Left lung (tissue), 4 donors: ENCODE measurements at regions not wholly inside any gene's neighbourhood (a gene's known extent, or its start where the extent isn't known, plus 50 kb on each side); places are given as distances from the start of the nearest gene placed in this dataset.
"Not testable (repeated sequence)": the region's sequence is repeated elsewhere in the genome, so short reads cannot be mapped to it uniquely, and the experiment has no call there.

Source experiments
- ATAC-seq: fragments of 200-7000 bp; cut with Tn5 transposase; one replicate; pipeline ENCODE4 v1.9.1; 2020; ENCODE audit warnings: moderate library complexity
- DNase-seq, 4 donors: peaks; one replicate each; pipeline ENCODE4 v3.0.0-alpha.2; 2013 to 2020
- H3K27ac ChIP-seq, 2 donors: fragments of 200-600 bp; sonication (generic) in 1 of 2; one replicate each; pipeline versions ENCODE4 v1.5.0 to v1.8.0; 2020 to 2021
- H3K27me3 ChIP-seq, 2 donors: fragments of 200-600 bp; sonication (generic) in 1 of 2; one replicate each; pipeline versions ENCODE4 v1.5.0 to v1.8.0; 2020 to 2021
- H3K36me3 ChIP-seq, 2 donors: fragments of 200-600 bp; sonication (generic) in 1 of 2; one replicate each; pipeline versions ENCODE4 v1.5.0 to v1.8.0; 2020 to 2021
- H3K4me1 ChIP-seq, 2 donors: fragments of 200-600 bp; one replicate each; pipeline ENCODE4 v1.8.0; 2021
- H3K4me3 ChIP-seq, 2 donors: fragments of 200-600 bp; sonication (generic) in 1 of 2; one replicate each; pipeline versions ENCODE4 v1.5.0 to v1.8.0; 2020 to 2021; ENCODE audit warnings: mild to moderate bottlenecking in 1 of 2
- H3K9me3 ChIP-seq, 2 donors: fragments of 200-600 bp; sonication (generic) in 1 of 2; one replicate each; pipeline versions ENCODE4 v1.5.0 to v1.8.0; 2020 to 2021
- CTCF ChIP-seq, 2 donors: fragments of 200-600 bp; sonication (generic) in 1 of 2; IDR thresholded peaks; one replicate each; pipeline versions ENCODE4 v1.5.0 to v1.8.0; 2021; ENCODE audit warnings: antibody characterized with exemption in 2 of 2
- intact Hi-C, 2 donors: fragments of 100-400 bp; cut with DNase I; formaldehyde crosslinking; loops; one replicate each; pipeline versions ENCODE4 v1.11.2 to v1.14.2; 2022
- donor health status: DM: no; HTN: yes; CAD: no.
- donor health status: DM: no; HTN: no; CAD: no.

GRCh38 chr15:28789401-28790114, 58.9 kb downstream of the GOLGA6L7 start:
- H3K9me3 ChIP-seq, intact Hi-C loops, H3K4me3 ChIP-seq, H3K36me3 ChIP-seq, H3K27ac ChIP-seq: not testable (repeated sequence)
- ATAC-seq (peak; percentile 95), DNase-seq (peak; percentile 13 to 50 (median 46))
- Histone ChIP-seq H3K27me3 (peaks cover 7 to 41% of the 10 kb centered on the region in 2 donors), H3K4me1 (peaks cover 0 to 12% of the 10 kb centered on the region in 2 donors)

DNA sequence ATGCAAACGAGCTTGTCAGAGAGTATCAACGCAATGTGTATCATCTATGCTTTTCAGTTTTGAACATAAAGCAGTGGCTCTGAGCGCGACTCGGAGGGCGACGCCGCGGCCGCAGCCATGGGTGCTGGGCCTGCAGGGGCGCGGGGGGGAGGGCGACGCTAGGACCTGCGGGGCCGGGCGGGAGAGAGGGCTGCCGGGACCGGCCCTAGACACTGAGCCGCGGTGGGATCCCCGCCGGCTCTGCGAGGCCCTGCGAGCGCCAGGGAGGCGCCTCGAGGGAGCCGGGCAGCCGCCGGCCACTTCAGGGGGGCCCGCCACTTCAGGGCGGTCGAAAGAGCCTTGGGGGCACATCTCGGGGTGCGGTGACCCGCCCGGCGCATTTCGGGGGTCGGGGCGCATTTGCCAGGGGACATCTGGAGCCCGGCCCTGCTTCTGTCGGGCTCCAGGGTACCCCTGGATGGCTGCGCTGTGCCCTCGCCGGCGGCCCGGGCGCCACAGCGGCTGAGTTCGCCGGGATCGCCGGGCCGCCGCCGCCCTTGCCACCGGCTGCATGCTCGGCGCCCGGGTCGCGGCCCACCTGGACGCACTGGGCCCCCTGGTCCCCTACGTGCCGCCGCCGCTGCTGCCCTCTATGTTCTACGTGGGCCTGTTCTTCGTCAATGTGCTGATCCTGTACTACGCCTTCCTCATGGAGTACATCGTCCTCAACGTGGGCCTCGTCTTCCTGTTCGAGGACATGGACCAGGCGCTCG, 59.6 kb downstream of the GOLGA6L7 start:
- Histone ChIP-seq H3K27me3 (peaks cover 7 to 41% of the 10 kb centered on the region in 2 donors), H3K4me1 (peaks cover 0 to 12% of the 10 kb centered on the region in 2 donors)
- H3K4me3 ChIP-seq, H3K36me3 ChIP-seq, intact Hi-C loops, H3K27ac ChIP-seq, H3K9me3 ChIP-seq: not testable (repeated sequence)
- ATAC-seq (peak; percentile 63), DNase-seq (peak in 2 of 4 donors; percentile 9 to 42)

DNA sequence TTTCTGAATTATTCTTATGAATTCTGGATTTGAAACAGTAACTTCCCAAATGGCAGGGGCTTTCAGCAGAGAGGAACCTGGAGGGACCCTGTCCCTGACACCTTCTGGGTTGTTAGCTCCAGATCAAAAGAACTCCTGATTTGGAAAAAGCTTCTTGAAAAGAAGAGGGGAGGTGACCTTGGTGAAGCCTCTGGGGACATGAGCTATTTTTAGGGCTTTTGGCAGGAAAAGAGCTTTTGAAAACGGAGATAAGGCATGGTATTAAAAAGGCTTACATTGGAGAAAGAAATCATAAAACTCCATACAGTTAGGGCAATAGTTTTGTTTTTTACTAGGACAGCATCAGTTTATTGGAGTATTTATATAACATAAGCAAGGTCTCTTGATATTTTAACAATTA, 60.3 kb downstream of the GOLGA6L7 start:
- ATAC-seq, DNase-seq, H3K4me3 ChIP-seq, intact Hi-C loops, H3K36me3 ChIP-seq, H3K9me3 ChIP-seq, H3K27ac ChIP-seq: not testable (repeated sequence)
- Histone ChIP-seq H3K4me1 (peaks cover 0 to 12% of the 10 kb centered on the region in 2 donors), H3K27me3 (peaks cover 7 to 41% of the 10 kb centered on the region in 2 donors)

GRCh38 chr15:28786521-28786920, 61.9 kb downstream of the GOLGA6L7 start:
- H3K4me3 ChIP-seq, result no peak overlapping the region
- H3K27ac ChIP-seq, result no peak overlapping the region
- ATAC-seq (no peak), DNase-seq (no peak)
- H3K4me1 ChIP-seq, result peaks cover 0 to 12% of the 10 kb centered on the region in 2 donors
- H3K27me3 ChIP-seq, result peaks cover 7 to 27% of the 10 kb centered on the region in 2 donors
- intact Hi-C loops, result no loop called here
- no peak for TF ChIP-seq CTCF (IDR thresholded peaks at IDR 0.05)
- H3K36me3 ChIP-seq, result no peaks in the 10 kb centered on the region
- no peaks in the 10 kb centered on the region for H3K9me3 ChIP-seq

- intact Hi-C loops, H3K9me3 ChIP-seq, ATAC-seq, H3K36me3 ChIP-seq, H3K4me3 ChIP-seq, H3K27ac ChIP-seq, H3K4me1 ChIP-seq: not testable (repeated sequence)
- DNase-seq, result peak in 1 of 4 donors; percentile 40
- peaks cover 3 to 14% of the 10 kb centered on the region in 2 donors for H3K27me3 ChIP-seq
Observed at GRCh38 chr15:28784347-28785163, 63.9 kb downstream of the GOLGA6L7 start.

DNA sequence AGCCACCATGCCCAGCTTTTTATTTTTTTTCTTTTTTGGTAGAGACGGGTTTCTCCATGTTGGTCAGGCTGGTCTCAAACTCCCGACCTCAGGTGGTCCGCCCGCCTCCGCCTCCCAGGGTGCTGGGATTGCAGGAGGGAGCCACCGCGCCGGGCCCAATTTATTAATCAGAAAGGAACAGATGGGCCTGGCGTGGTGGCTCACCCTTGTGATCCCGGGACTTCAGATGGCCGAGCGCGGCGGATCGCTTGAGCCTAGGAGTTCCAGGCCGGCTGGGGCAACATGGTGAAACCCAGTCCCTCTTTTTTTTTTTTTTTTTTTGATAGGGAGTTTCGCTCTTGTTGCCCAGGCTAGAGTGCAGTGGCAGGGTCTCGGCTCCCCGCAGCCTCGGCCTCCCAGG, 64.6 kb downstream of the GOLGA6L7 start:
- no peak for ATAC-seq
- H3K4me1 ChIP-seq, result peaks cover 0 to 6% of the 10 kb centered on the region in 2 donors
- no peak overlapping the region for H3K4me3 ChIP-seq
- peaks cover 3 to 10% of the 10 kb centered on the region in 2 donors for H3K27me3 ChIP-seq
- DNase-seq, result peak in 1 of 4 donors; percentile 72
- no peak overlapping the region for H3K27ac ChIP-seq
- TF ChIP-seq CTCF (IDR thresholded peaks at IDR 0.05), result no peak
- H3K36me3 ChIP-seq, result no peaks in the 10 kb centered on the region
- intact Hi-C loops, result no loop called here
- no peaks in the 10 kb centered on the region for H3K9me3 ChIP-seq

GRCh38 chr15:28783466-28783865, 65.0 kb downstream of the GOLGA6L7 start:
- intact Hi-C loops, result no loop called here
- H3K27me3 ChIP-seq, result peaks cover 0 to 6% of the 10 kb centered on the region in 2 donors
- H3K9me3 ChIP-seq, result no peaks in the 10 kb centered on the region
- no peaks in the 10 kb centered on the region for H3K36me3 ChIP-seq
- DNase-seq (no peak), ATAC-seq (no peak)
- no peak for TF ChIP-seq CTCF (IDR thresholded peaks at IDR 0.05)
- H3K4me3 ChIP-seq, result no peak overlapping the region
- peaks cover 0 to 2% of the 10 kb centered on the region in 2 donors for H3K4me1 ChIP-seq
- no peak overlapping the region for H3K27ac ChIP-seq

DNA sequence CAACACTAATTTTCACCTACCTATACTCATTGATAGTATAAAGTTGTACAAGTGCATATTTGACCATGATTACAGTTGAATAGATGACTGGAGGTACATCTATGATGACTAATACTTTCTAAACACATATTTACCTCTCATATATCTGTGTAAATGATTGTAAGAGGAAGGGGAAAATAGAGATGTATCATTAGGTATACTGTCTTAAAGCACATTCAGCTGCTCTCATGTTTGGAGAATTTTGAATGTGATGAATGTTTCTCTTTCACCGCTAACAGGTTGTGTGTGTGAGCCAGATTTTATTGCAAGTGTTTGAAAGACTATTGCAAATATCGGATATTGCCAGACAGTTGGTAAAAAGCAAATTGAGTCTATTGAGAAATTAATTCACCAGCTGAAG, 66.2 kb upstream of the GOLGA8M start:
- ATAC-seq, H3K4me3 ChIP-seq, H3K27ac ChIP-seq, H3K27me3 ChIP-seq, intact Hi-C loops, DNase-seq, H3K4me1 ChIP-seq, H3K9me3 ChIP-seq, H3K36me3 ChIP-seq: not testable (repeated sequence)

- H3K36me3 ChIP-seq, H3K27me3 ChIP-seq, intact Hi-C loops, H3K27ac ChIP-seq, H3K9me3 ChIP-seq, H3K4me3 ChIP-seq, ATAC-seq, H3K4me1 ChIP-seq, DNase-seq: not testable (repeated sequence)
Observed at GRCh38 chr15:28772857-28773256, 60.6 kb upstream of the GOLGA8M start.
